ENCODE measurements at regions not wholly inside any gene's neighbourhood (a gene's known extent, or its start where the extent isn't known, plus 50 kb on each side); places are given as distances from the start of the nearest gene placed in this dataset.

GRCh38 chr3:33954956-33955355 lies 156.5 kb downstream of the PDCD6IP start:
- Histone ChIP-seq H4K20me1 (replicated peaks; ENCODE audit: control insufficient read depth, extremely low read depth, insufficient read depth, low read length) (no peaks in the 10 kb centered on the region), H3K4me1 (ENCODE audit: control insufficient read depth, extremely low read depth, insufficient read depth, low read length) (no peaks in the 10 kb centered on the region), H3K9me1 (replicated peaks; ENCODE audit: control insufficient read depth, extremely low read depth, insufficient read depth, low read length) (no peaks in the 10 kb centered on the region), H3K36me3 (ENCODE audit: control insufficient read depth in 2 of 2, extremely low read depth in 1 of 2, insufficient read depth in 2 of 2, low read length in 2 of 2) (no peaks in the 10 kb centered on the region), H3K4me3 (replicated peaks in 1 of 3; ENCODE audit: insufficient read depth in 1 of 3, low read depth in 1 of 3, low read length in 3 of 3) (no peak overlapping the region), H3K9ac (replicated peaks; ENCODE audit: extremely low read depth, insufficient read depth, low read length) (no peak overlapping the region), H3K4me2 (ENCODE audit: insufficient read depth, low read length) (no peak overlapping the region), H3K9me3 (replicated peaks; ENCODE audit: control insufficient read depth, insufficient read depth, low read length) (no peaks in the 10 kb centered on the region), H3K27ac (ENCODE audit: insufficient read depth, low read depth, low read length) (no peak overlapping the region), H2AFZ (ENCODE audit: low read depth, low read length) (no peak overlapping the region), H3K27me3 (ENCODE audit: control insufficient read depth in 2 of 2, insufficient read depth in 2 of 2, low read length in 2 of 2) (no peaks in the 10 kb centered on the region), H3K79me2 (ENCODE audit: control insufficient read depth, insufficient read depth, low read length) (no peaks in the 10 kb centered on the region)
- DNase-seq (ENCODE audit: low read depth, low spot score) (peak; percentile 4), FAIRE-seq (no peak)
- dilution Hi-C loops (cut with MboI; ENCODE audit: extremely low pct_ligation_motif_present, low sequenced_read_pairs) = no loop called here
- CTCF ChIA-PET = interaction anchor here (0.7 to 2.7 kb wide), 2 partner anchors 11 to 730 kb away, joined by 3 to 13 read pairs; no protein-coding TSS in a partner anchor
- TF ChIP-seq EZH2 (IDR thresholded peaks at IDR 0.05; ENCODE audit: borderline replicate concordance, low read depth, low read length, severe bottlenecking) (no peak), FOS (IDR thresholded peaks at IDR 0.05; ENCODE audit: borderline replicate concordance, insufficient read depth, low read length) (no peak), POLR2A (IDR thresholded peaks at IDR 0.05; ENCODE audit: low read depth, low read length) (no peak), MAX (IDR thresholded peaks at IDR 0.05; ENCODE audit: insufficient read depth, insufficient read length) (no peak), POLR2AphosphoS5 (IDR thresholded peaks at IDR 0.05; ENCODE audit: insufficient read depth, low read depth, low read length) (no peak), JUN (IDR thresholded peaks at IDR 0.05; ENCODE audit: borderline replicate concordance, insufficient read depth, insufficient read length, low read depth) (no peak), MYC (IDR thresholded peaks at IDR 0.05; ENCODE audit: low read depth, low read length) (no peak), CTCF (IDR thresholded peaks at IDR 0.05; ENCODE audit: extremely low read depth in 1 of 2, insufficient read depth in 1 of 2, low read depth in 1 of 2, low read length in 2 of 2) (no peak), GATA2 (IDR thresholded peaks at IDR 0.05; ENCODE audit: insufficient read depth, insufficient read length, low read depth, low read length) (no peak)
- BruUV-seq (replicated peaks) = no TSS peak
- intact Hi-C loops (cut with micrococcal nuclease) = loop anchor here (10.0 kb wide), 1 partner anchor 730 kb away; no protein-coding TSS in a partner anchor
- POLR2A ChIA-PET = no interaction called here

Measured in endothelial cell of umbilical vein (primary cell).